ENCODE measurements at regions not wholly inside any gene's neighbourhood (a gene's known extent, or its start where the extent isn't known, plus 50 kb on each side); places are given as distances from the start of the nearest gene placed in this dataset.

- no peak overlapping the region for H3K4me3 Mint-ChIP-seq
These were observed 63.3 kb upstream of the ANXA10 start for GRCh38 chr4:168028970-168029597.

DNA sequence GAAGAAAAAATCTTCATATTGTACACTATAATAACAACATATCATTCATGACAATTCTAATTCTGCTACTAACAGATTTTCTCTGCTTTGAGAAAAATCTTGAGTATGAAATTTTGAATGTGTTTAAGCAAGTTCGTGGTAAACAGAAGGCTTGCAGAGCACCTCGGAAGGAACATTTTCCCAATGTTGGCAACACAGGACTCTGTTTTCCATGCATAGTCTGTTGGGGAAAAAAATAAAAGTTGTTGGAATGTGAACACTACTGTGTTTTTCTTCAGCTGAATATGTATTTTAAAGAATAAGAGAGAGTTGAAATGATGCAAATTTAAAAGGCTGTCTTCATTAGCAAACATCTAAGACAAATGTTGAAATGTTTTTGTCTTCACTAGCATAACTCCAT, 54.7 kb upstream of the ANXA10 start:
- no peaks in the 10 kb centered on the region for H3K4me1 Mint-ChIP-seq
- no peaks in the 10 kb centered on the region for H3K9me3 Mint-ChIP-seq
- no peak overlapping the region for H3K27ac Mint-ChIP-seq
- H3K36me3 Mint-ChIP-seq, result no peaks in the 10 kb centered on the region
- DNase-seq, result no peak
- no peak overlapping the region for H3K4me3 Mint-ChIP-seq
- H3K27me3 Mint-ChIP-seq, result no peaks in the 10 kb centered on the region

More at GRCh38 chr4:168028970-168029597, 63.3 kb upstream of the ANXA10 start:
- Mint-ChIP-seq H3K27me3 (no peaks in the 10 kb centered on the region), H3K4me1 (no peaks in the 10 kb centered on the region), H3K9me3 (no peaks in the 10 kb centered on the region), H3K27ac (no peak overlapping the region), H3K36me3 (no peaks in the 10 kb centered on the region)
- no peak for DNase-seq

DNA sequence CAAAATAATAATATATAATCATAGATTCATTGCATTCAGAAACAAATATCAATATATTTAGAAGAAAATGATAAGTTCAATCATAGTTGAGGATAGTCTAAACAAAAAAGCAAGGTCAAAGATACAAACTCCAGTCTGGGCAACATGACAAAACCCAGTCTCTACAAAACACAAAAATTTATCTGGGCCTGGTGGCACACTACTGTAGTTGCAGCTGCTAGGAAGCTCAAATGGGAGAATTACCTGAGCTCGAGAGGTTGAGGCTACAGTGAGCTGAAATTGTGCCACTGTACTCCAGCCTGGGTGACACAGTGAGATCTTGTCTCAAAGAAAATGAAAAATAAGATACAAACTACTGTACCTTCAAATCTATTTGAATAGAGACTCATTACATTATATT, 52.7 kb upstream of the ANXA10 start:
- no peak overlapping the region for H3K4me3 Mint-ChIP-seq
- no peaks in the 10 kb centered on the region for H3K27me3 Mint-ChIP-seq
- H3K9me3 Mint-ChIP-seq, result no peaks in the 10 kb centered on the region
- no peaks in the 10 kb centered on the region for H3K36me3 Mint-ChIP-seq
- no peak overlapping the region for H3K27ac Mint-ChIP-seq
- no peak for DNase-seq
- H3K4me1 Mint-ChIP-seq, result no peaks in the 10 kb centered on the region

Data from activated naive CD8-positive, alpha-beta T cell treated with anti-CD3 and anti-CD28 coated beads for 36 hours (primary cell).